Mesothelial cell of epicardium (in vitro differentiated cells): ENCODE measurements at regions not wholly inside any gene's neighbourhood (a gene's known extent, or its start where the extent isn't known, plus 50 kb on each side); places are given as distances from the start of the nearest gene placed in this dataset.

Source experiments
- DNase-seq, 2 experiments: peaks; one replicate each; pipeline ENCODE4 v3.0.0; 2021; ENCODE audit warnings: low spot score in 2 of 2; ENCODE audit not compliant: unreplicated experiment in 2 of 2
- H3K27ac Mint-ChIP-seq: 2 replicates; pipeline ENCODE4 v1.8.0; 2021; ENCODE audit warnings: mixed read lengths
- H3K27me3 Mint-ChIP-seq: 2 replicates; pipeline ENCODE4 v1.8.0; 2021; ENCODE audit warnings: low read depth, mixed read lengths
- H3K36me3 Mint-ChIP-seq: 2 replicates; pipeline ENCODE4 v1.8.0; 2021; ENCODE audit warnings: mixed read lengths
- H3K4me1 Mint-ChIP-seq: 2 replicates; pipeline ENCODE4 v1.8.0; 2021; ENCODE audit warnings: mixed read lengths
- H3K4me3 Mint-ChIP-seq: 2 replicates; pipeline ENCODE4 v1.8.0; 2021; ENCODE audit warnings: mild to moderate bottlenecking, moderate library complexity, mixed read lengths
- H3K9me3 Mint-ChIP-seq: 2 replicates; pipeline ENCODE4 v1.8.0; 2021; ENCODE audit warnings: mixed read lengths
- CTCF ChIP-seq: fragments of 200-600 bp; sonication (generic); IDR thresholded peaks from one replicate; pipeline ENCODE4 v1.5.0; 2021; ENCODE audit warnings: antibody characterized with exemption; ENCODE audit not compliant: unreplicated experiment

DNA sequence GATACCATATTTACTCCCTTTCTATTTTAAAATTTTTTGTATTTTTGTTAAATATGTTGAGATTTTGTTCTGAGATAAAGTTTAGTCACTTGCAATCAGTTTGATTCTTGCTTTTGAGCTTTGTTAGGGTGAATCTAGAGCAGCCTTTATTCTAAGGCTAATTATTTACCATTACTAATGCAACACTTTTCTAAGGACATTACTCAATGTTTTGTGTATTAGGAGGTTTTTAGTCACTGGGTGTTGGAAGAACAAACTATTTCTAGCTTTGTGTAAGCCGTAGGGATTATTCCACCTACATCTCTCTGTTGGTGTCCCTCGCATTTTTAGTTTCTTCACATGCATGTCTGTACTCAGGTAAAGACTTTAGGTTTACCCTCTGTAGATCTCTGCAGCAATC lies 379.5 kb upstream of the CD180 start:
- H3K4me1 Mint-ChIP-seq, result peaks cover 4% of the 10 kb centered on the region
- no peaks in the 10 kb centered on the region for H3K27me3 Mint-ChIP-seq
- no peak overlapping the region for H3K4me3 Mint-ChIP-seq
- H3K36me3 Mint-ChIP-seq, result peaks cover 2% of the 10 kb centered on the region
- peaks cover 21% of the 10 kb centered on the region for H3K9me3 Mint-ChIP-seq
- no peak overlapping the region for H3K27ac Mint-ChIP-seq
- no peak for TF ChIP-seq CTCF
- DNase-seq, result no peak

DNA sequence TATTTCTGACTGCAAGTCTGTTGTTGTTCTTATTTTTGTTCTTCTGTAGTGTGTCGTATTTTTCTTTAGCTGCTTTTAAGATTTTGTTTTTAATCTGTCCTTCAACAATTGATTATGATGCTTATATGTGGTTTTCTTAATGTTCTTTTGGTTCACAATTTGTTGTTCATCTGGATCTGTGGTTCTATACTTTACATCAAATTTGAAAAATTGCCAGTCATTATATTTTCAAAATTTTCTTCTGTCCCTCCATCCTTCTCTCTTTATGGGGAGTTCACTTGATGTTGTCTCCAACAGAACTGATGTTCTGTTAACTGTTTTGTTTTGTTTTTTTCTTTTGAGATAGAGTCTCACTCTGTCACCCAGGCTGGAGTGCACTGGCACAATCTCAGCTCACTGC lies 378.5 kb upstream of the CD180 start:
- H3K4me3 Mint-ChIP-seq, result no peak overlapping the region
- H3K9me3 Mint-ChIP-seq, result peaks cover 25% of the 10 kb centered on the region
- H3K36me3 Mint-ChIP-seq, result peaks cover 2% of the 10 kb centered on the region
- DNase-seq, result no peak
- no peak for TF ChIP-seq CTCF
- no peak overlapping the region for H3K27ac Mint-ChIP-seq
- peaks cover 5% of the 10 kb centered on the region for H3K4me1 Mint-ChIP-seq
- no peaks in the 10 kb centered on the region for H3K27me3 Mint-ChIP-seq

DNA sequence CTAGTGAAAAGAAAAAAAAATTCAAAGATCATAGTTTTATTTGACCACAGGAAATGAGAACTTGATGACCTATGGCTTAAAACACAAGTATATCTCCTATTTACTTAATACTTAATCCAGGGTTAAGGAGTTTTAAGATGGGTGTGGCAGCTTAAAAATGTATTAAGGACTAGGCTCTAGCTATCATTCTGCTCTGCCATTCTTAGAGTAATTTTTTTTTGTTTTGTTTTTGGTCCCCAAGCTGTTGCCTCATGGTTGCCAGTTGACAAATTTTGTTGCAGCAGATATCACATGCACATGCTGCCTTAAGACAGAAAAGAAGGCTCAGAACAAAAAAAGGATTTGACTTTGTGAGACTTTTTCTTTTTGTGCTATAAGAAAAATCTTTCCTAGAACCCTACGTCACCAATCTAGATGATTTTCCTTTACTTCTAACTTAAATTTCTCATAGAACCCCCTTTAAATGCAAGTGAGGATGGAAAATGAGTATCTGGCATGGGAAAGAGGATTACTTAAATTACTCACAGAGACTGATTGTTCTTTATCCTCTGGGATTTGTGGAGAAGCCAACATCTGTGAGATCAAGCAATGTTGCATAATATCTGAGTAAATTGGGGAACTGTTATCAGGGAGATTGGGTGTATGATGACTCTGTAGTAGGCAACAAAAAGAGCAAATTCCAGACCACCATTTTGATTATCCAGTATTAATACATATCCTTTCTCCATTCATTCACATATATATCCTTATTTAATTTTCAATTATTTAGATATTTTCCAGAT lies 364.7 kb upstream of the CD180 start:
- DNase-seq, result no peak
- Mint-ChIP-seq H3K4me1 (no peaks in the 10 kb centered on the region), H3K27ac (no peak overlapping the region), H3K9me3 (peaks cover 27% of the 10 kb centered on the region), H3K36me3 (peaks cover 6% of the 10 kb centered on the region), H3K27me3 (no peaks in the 10 kb centered on the region), H3K4me3 (no peak overlapping the region)
- TF ChIP-seq CTCF, result no peak

- no peak for DNase-seq
- Mint-ChIP-seq H3K9me3 (peaks cover 5% of the 10 kb centered on the region), H3K36me3 (no peaks in the 10 kb centered on the region), H3K27me3 (no peaks in the 10 kb centered on the region), H3K4me3 (no peak overlapping the region), H3K4me1 (peaks cover 7% of the 10 kb centered on the region), H3K27ac (no peak overlapping the region)
- no peak for TF ChIP-seq CTCF
Observed at GRCh38 chr5:67552773-67553172, 356.2 kb upstream of the CD180 start.

GRCh38 chr5:67549947-67550346 lies 353.3 kb upstream of the CD180 start:
- no peak overlapping the region for H3K27ac Mint-ChIP-seq
- no peaks in the 10 kb centered on the region for H3K27me3 Mint-ChIP-seq
- no peaks in the 10 kb centered on the region for H3K9me3 Mint-ChIP-seq
- H3K36me3 Mint-ChIP-seq, result no peaks in the 10 kb centered on the region
- peaks cover 7% of the 10 kb centered on the region for H3K4me1 Mint-ChIP-seq
- TF ChIP-seq CTCF, result no peak
- no peak for DNase-seq
- H3K4me3 Mint-ChIP-seq, result no peak overlapping the region

DNA sequence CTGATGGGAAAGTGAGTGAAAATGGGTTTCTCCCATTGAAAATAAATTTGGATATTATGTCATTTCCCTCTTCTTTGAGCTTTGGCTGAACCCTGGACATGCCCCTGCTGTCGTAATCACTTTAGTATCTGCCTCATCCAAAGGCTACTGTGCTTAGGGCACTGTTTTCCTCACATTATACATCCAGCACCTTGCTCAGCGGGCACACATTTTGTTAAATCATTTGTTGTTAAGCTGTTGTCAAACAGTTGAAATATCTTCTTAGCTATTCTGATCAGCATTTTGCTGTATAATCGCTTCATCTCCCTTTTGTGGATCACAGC lies 352.7 kb upstream of the CD180 start:
- Mint-ChIP-seq H3K4me1 (peaks cover 7% of the 10 kb centered on the region), H3K4me3 (no peak overlapping the region), H3K36me3 (no peaks in the 10 kb centered on the region), H3K27ac (no peak overlapping the region), H3K27me3 (no peaks in the 10 kb centered on the region), H3K9me3 (no peaks in the 10 kb centered on the region)
- TF ChIP-seq CTCF, result no peak
- no peak for DNase-seq
